Osteoblast (primary cell): ENCODE measurements at regions not wholly inside any gene's neighbourhood (a gene's known extent, or its start where the extent isn't known, plus 50 kb on each side); places are given as distances from the start of the nearest gene placed in this dataset.

ENCODE experiments used
- DNase-seq: peaks from one replicate; pipeline ENCODE4 v3.0.0; 2011; ENCODE audit warnings: low spot score, mixed read lengths; ENCODE audit not compliant: insufficient read length; ENCODE audit errors: missing footprints
- H2AFZ ChIP-seq: 2 replicates; pipeline ENCODE4 v1.6.0; 2011; ENCODE audit warnings: mild to moderate bottlenecking, low read length
- H3K27ac ChIP-seq: 2 replicates; pipeline ENCODE4 v1.5.1; 2011; ENCODE audit warnings: mild to moderate bottlenecking, low read depth, low read length, moderate library complexity
- H3K27me3 ChIP-seq: 2 replicates; pipeline ENCODE4 v1.6.0; 2012; ENCODE audit warnings: mild to moderate bottlenecking, control low read depth, inconsistent platforms, low read length, moderate library complexity; ENCODE audit not compliant: insufficient read depth
- H3K36me3 ChIP-seq: 2 replicates; pipeline ENCODE4 v1.5.1; 2011; ENCODE audit warnings: mild to moderate bottlenecking, low read length, control low read depth, moderate library complexity; ENCODE audit not compliant: insufficient read depth
- H3K4me1 ChIP-seq: 2 replicates; pipeline ENCODE4 v1.5.1; 2011; ENCODE audit warnings: mild to moderate bottlenecking, low read length, control low read depth, moderate library complexity; ENCODE audit not compliant: insufficient read depth
- H3K4me2 ChIP-seq: 2 replicates; pipeline ENCODE4 v1.6.0; 2011; ENCODE audit warnings: mild to moderate bottlenecking, low read length; ENCODE audit not compliant: insufficient read depth
- H3K4me3 ChIP-seq: fragments of 200-600 bp; sonication (generic); 3 replicates; pipeline ENCODE4 v1.5.1; 2012; ENCODE audit warnings: mild to moderate bottlenecking, low read length, inconsistent platforms; ENCODE audit not compliant: insufficient read depth
- H3K79me2 ChIP-seq: 2 replicates; pipeline ENCODE4 v1.6.0; 2012; ENCODE audit warnings: mild to moderate bottlenecking, low read length, control low read depth, inconsistent platforms; ENCODE audit not compliant: insufficient read depth
- H3K9me3 ChIP-seq: 2 replicates; pipeline ENCODE4 v1.5.1; 2011; ENCODE audit warnings: low read depth, low read length, control low read depth
- H4K20me1 ChIP-seq: 2 replicates; pipeline ENCODE4 v1.6.0; 2012; ENCODE audit warnings: mild to moderate bottlenecking, low read length, control low read depth; ENCODE audit not compliant: insufficient read depth
- TF ChIP-seq, protein P1 (sequence below): IDR thresholded peaks from 2 replicates; pipeline ENCODE4 v1.5.1; 2011; ENCODE audit warnings: mild to moderate bottlenecking, low read depth, low read length, moderate library complexity; ENCODE audit errors: extremely low read depth

- Histone ChIP-seq H3K27me3 (no peaks in the 10 kb centered on the region), H3K4me1 (no peaks in the 10 kb centered on the region), H3K27ac (no peak overlapping the region), H2AFZ (no peak overlapping the region), H3K79me2 (no peaks in the 10 kb centered on the region), H3K9me3 (no peaks in the 10 kb centered on the region), H3K4me2 (no peak overlapping the region), H3K36me3 (no peaks in the 10 kb centered on the region), H4K20me1 (no peaks in the 10 kb centered on the region), H3K4me3 (no peak overlapping the region)
- TF ChIP-seq, protein P1, sequence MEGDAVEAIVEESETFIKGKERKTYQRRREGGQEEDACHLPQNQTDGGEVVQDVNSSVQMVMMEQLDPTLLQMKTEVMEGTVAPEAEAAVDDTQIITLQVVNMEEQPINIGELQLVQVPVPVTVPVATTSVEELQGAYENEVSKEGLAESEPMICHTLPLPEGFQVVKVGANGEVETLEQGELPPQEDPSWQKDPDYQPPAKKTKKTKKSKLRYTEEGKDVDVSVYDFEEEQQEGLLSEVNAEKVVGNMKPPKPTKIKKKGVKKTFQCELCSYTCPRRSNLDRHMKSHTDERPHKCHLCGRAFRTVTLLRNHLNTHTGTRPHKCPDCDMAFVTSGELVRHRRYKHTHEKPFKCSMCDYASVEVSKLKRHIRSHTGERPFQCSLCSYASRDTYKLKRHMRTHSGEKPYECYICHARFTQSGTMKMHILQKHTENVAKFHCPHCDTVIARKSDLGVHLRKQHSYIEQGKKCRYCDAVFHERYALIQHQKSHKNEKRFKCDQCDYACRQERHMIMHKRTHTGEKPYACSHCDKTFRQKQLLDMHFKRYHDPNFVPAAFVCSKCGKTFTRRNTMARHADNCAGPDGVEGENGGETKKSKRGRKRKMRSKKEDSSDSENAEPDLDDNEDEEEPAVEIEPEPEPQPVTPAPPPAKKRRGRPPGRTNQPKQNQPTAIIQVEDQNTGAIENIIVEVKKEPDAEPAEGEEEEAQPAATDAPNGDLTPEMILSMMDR: no peak
- DNase-seq: no peak
Measured at GRCh38 chr6:134666125-134666524, 283.8 kb downstream of the ALDH8A1 start.

DNA sequence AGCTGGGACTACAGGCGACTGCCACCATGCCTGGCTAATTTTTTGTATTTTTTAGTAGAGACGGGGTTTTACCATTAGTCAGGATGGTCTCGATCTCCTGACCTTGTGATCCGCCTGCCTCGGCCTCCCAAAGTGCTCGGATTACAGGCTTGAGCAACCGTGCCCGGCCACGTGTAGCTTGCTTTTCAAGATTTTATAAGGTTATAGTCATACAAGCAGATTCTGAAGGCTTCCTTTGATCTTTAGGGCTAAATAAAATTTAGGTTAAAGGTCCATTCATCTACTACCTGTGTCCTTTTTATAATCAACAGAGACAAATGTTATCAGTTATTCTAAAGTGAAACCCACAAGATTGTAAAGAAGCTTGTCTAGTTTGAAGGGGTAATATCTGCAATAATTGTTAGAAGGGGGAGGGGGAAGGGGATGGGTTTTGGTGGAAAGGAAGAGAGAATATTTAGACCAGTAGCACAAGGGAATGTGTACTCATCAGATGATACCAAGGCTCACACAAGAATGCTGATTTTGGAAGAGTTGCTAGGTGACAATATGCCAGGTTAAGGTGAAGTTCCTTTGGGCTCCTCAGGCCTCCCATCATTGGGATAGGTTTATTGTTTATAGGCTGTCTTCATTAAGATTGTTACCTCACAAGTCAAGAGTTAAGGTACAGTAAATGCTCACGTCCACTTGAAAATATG is 284.7 kb downstream of the ALDH8A1 start:
- Histone ChIP-seq H4K20me1 (no peaks in the 10 kb centered on the region), H3K4me2 (no peak overlapping the region), H3K36me3 (no peaks in the 10 kb centered on the region), H3K27me3 (no peaks in the 10 kb centered on the region), H2AFZ (no peak overlapping the region), H3K4me3 (no peak overlapping the region), H3K9me3 (no peaks in the 10 kb centered on the region), H3K4me1 (no peaks in the 10 kb centered on the region), H3K27ac (no peak overlapping the region), H3K79me2 (no peaks in the 10 kb centered on the region)
- TF ChIP-seq, protein P1: no peak
- DNase-seq: peak; percentile 57

GRCh38 chr6:134663800-134664535 is 285.9 kb downstream of the ALDH8A1 start:
- H3K4me2 ChIP-seq: no peak overlapping the region
- no peaks in the 10 kb centered on the region for H3K79me2 ChIP-seq
- no peaks in the 10 kb centered on the region for H3K27me3 ChIP-seq
- H3K27ac ChIP-seq: no peak overlapping the region
- TF ChIP-seq, protein P1: no peak
- H3K9me3 ChIP-seq: no peaks in the 10 kb centered on the region
- H2AFZ ChIP-seq: no peak overlapping the region
- no peaks in the 10 kb centered on the region for H3K4me1 ChIP-seq
- no peak overlapping the region for H3K4me3 ChIP-seq
- no peaks in the 10 kb centered on the region for H4K20me1 ChIP-seq
- DNase-seq: no peak
- no peaks in the 10 kb centered on the region for H3K36me3 ChIP-seq

GRCh38 chr6:134663356-134663755 is 286.5 kb downstream of the ALDH8A1 start:
- Histone ChIP-seq H3K4me1 (no peaks in the 10 kb centered on the region), H4K20me1 (no peaks in the 10 kb centered on the region), H3K27me3 (no peaks in the 10 kb centered on the region), H3K4me2 (no peak overlapping the region), H3K79me2 (no peaks in the 10 kb centered on the region), H3K36me3 (no peaks in the 10 kb centered on the region), H3K4me3 (no peak overlapping the region), H2AFZ (no peak overlapping the region), H3K27ac (no peak overlapping the region), H3K9me3 (no peaks in the 10 kb centered on the region)
- DNase-seq: no peak
- TF ChIP-seq, protein P1: no peak
